ENCODE measurements at regions not wholly inside any gene's neighbourhood (a gene's known extent, or its start where the extent isn't known, plus 50 kb on each side); places are given as distances from the start of the nearest gene placed in this dataset.

DNA sequence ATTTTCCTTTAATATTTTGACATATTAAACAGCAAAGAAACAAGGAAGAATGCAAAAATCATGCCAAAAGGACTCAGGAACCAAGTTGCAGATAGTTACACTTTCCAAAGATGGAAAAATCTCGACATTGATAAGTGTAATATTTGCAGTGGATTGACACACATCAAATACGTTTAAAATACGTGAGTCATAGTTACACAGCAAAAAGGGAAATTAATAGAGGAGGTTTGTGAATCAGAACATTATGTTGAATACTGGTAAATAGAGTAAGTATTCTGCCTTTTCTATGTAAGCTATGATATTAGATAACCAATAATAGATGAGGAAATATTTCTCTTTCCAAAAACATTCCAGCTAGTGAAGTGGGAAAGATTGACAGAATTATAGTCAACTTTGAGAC, 1761.3 kb upstream of the IGFBP7 start:
- H3K27me3 ChIP-seq (ENCODE audit: insufficient read depth, low read length) = no peaks in the 10 kb centered on the region
- no peaks in the 10 kb centered on the region for H3K36me3 ChIP-seq (ENCODE audit: insufficient read depth, low read length)
- H3K9me3 ChIP-seq (ENCODE audit: low read length) = no peaks in the 10 kb centered on the region
- H2AFZ ChIP-seq (ENCODE audit: low read length) = no peak overlapping the region
- no peaks in the 10 kb centered on the region for H3F3A ChIP-seq (ENCODE audit: insufficient read depth, low read length)
- H3K4me3 ChIP-seq (ENCODE audit: low read depth, low read length, poor library complexity, severe bottlenecking) = no peak overlapping the region
- H3K9ac ChIP-seq (ENCODE audit: low read length) = no peak overlapping the region
- no peak overlapping the region for H3K4me2 ChIP-seq (ENCODE audit: low read length)
- no peak for TF ChIP-seq EZH2 (IDR thresholded peaks at IDR 0.05; ENCODE audit: borderline replicate concordance, low read length)
- TF ChIP-seq, protein P1, sequence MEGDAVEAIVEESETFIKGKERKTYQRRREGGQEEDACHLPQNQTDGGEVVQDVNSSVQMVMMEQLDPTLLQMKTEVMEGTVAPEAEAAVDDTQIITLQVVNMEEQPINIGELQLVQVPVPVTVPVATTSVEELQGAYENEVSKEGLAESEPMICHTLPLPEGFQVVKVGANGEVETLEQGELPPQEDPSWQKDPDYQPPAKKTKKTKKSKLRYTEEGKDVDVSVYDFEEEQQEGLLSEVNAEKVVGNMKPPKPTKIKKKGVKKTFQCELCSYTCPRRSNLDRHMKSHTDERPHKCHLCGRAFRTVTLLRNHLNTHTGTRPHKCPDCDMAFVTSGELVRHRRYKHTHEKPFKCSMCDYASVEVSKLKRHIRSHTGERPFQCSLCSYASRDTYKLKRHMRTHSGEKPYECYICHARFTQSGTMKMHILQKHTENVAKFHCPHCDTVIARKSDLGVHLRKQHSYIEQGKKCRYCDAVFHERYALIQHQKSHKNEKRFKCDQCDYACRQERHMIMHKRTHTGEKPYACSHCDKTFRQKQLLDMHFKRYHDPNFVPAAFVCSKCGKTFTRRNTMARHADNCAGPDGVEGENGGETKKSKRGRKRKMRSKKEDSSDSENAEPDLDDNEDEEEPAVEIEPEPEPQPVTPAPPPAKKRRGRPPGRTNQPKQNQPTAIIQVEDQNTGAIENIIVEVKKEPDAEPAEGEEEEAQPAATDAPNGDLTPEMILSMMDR (IDR thresholded peaks at IDR 0.05; ENCODE audit: low read length) = no peak
- H3K27ac ChIP-seq (ENCODE audit: low read depth, low read length, poor library complexity, severe bottlenecking) = no peak overlapping the region
- no peaks in the 10 kb centered on the region for H4K20me1 ChIP-seq (ENCODE audit: insufficient read depth, low read length)
- H3K4me1 ChIP-seq (ENCODE audit: insufficient read depth, low read length, severe bottlenecking) = no peaks in the 10 kb centered on the region
- no peaks in the 10 kb centered on the region for H3K9me2 ChIP-seq (ENCODE audit: low read depth, low read length)
- H3K79me2 ChIP-seq (ENCODE audit: insufficient read depth, low read length) = no peaks in the 10 kb centered on the region

DNA sequence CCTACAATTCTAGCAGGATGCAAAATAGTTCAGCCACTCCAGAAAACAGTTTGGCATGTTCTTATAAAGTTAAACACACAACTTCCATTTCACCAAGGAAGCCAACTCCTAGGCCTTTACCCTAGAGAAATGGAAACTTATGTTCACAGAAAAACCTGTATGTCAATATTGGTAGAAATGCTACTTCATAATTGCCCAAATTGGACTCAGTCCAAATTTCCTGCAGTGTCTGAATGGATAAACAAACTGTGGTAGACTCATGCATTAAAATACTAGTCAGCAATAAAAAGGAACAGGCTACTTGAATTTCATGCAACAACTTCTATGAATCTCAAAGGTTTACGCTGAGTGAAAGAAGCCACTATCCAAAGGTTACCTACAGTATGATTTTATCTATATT, 1738.8 kb upstream of the IGFBP7 start:
- H3K9me3 ChIP-seq (ENCODE audit: low read length) = no peaks in the 10 kb centered on the region
- no peaks in the 10 kb centered on the region for H3K79me2 ChIP-seq (ENCODE audit: insufficient read depth, low read length)
- H3K27ac ChIP-seq (ENCODE audit: low read depth, low read length, poor library complexity, severe bottlenecking) = no peak overlapping the region
- H3K27me3 ChIP-seq (ENCODE audit: insufficient read depth, low read length) = no peaks in the 10 kb centered on the region
- TF ChIP-seq, protein P1 (IDR thresholded peaks at IDR 0.05; ENCODE audit: low read length) = no peak
- TF ChIP-seq EZH2 (IDR thresholded peaks at IDR 0.05; ENCODE audit: borderline replicate concordance, low read length) = no peak
- no peak overlapping the region for H3K4me3 ChIP-seq (ENCODE audit: low read depth, low read length, poor library complexity, severe bottlenecking)
- H4K20me1 ChIP-seq (ENCODE audit: insufficient read depth, low read length) = no peaks in the 10 kb centered on the region
- H3K36me3 ChIP-seq (ENCODE audit: insufficient read depth, low read length) = no peaks in the 10 kb centered on the region
- no peaks in the 10 kb centered on the region for H3K4me1 ChIP-seq (ENCODE audit: insufficient read depth, low read length, severe bottlenecking)
- no peak overlapping the region for H3K9ac ChIP-seq (ENCODE audit: low read length)
- no peaks in the 10 kb centered on the region for H3K9me2 ChIP-seq (ENCODE audit: low read depth, low read length)
- no peaks in the 10 kb centered on the region for H3F3A ChIP-seq (ENCODE audit: insufficient read depth, low read length)
- H2AFZ ChIP-seq (ENCODE audit: low read length) = no peak overlapping the region
- H3K4me2 ChIP-seq (ENCODE audit: low read length) = no peak overlapping the region

DNA sequence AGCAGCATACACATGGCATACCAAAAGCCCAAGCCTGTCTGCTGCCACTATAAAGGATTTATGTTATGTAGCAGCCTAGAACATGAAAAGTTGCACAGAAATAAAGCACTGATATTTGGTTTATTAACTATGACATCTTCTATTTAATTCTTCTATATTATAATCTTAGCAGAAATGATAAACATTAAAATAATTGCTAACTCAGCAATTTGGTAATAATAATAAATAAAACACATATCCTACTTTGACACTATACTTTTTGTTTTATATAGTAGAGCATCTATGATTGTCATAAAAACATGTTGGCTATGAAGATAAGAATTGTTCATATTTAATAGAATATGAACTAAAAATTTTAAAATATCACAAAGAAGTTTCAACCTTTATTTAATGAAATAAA, 1733.3 kb upstream of the IGFBP7 start:
- Histone ChIP-seq H3K4me3 (ENCODE audit: low read depth, low read length, poor library complexity, severe bottlenecking) (no peak overlapping the region), H3K9me3 (ENCODE audit: low read length) (no peaks in the 10 kb centered on the region), H3K79me2 (ENCODE audit: insufficient read depth, low read length) (no peaks in the 10 kb centered on the region), H2AFZ (ENCODE audit: low read length) (no peak overlapping the region), H3K27me3 (ENCODE audit: insufficient read depth, low read length) (no peaks in the 10 kb centered on the region), H3K27ac (ENCODE audit: low read depth, low read length, poor library complexity, severe bottlenecking) (no peak overlapping the region), H3K36me3 (ENCODE audit: insufficient read depth, low read length) (no peaks in the 10 kb centered on the region), H4K20me1 (ENCODE audit: insufficient read depth, low read length) (no peaks in the 10 kb centered on the region), H3K4me1 (ENCODE audit: insufficient read depth, low read length, severe bottlenecking) (no peaks in the 10 kb centered on the region), H3F3A (ENCODE audit: insufficient read depth, low read length) (no peaks in the 10 kb centered on the region), H3K9me2 (ENCODE audit: low read depth, low read length) (no peaks in the 10 kb centered on the region), H3K4me2 (ENCODE audit: low read length) (no peak overlapping the region), H3K9ac (ENCODE audit: low read length) (no peak overlapping the region)
- TF ChIP-seq, protein P1 (IDR thresholded peaks at IDR 0.05; ENCODE audit: low read length) = no peak
- no peak for TF ChIP-seq EZH2 (IDR thresholded peaks at IDR 0.05; ENCODE audit: borderline replicate concordance, low read length)

Measured in OCI-LY1 (cell line).